ENCODE measurements at regions not wholly inside any gene's neighbourhood (a gene's known extent, or its start where the extent isn't known, plus 50 kb on each side); places are given as distances from the start of the nearest gene placed in this dataset.

GRCh38 chr4:165627548-165627947 is 245.5 kb upstream of the TLL1 start:
- no peak for TF ChIP-seq CTCF (IDR thresholded peaks at IDR 0.05; ENCODE audit: low read depth, low read length, poor library complexity, severe bottlenecking)
- no peak for TF ChIP-seq EZH2phosphoT487 (IDR thresholded peaks at IDR 0.05; ENCODE audit: borderline replicate concordance, low read length)

Data from DOHH2 (cell line).